ENCODE measurements at regions not wholly inside any gene's neighbourhood (a gene's known extent, or its start where the extent isn't known, plus 50 kb on each side); places are given as distances from the start of the nearest gene placed in this dataset.

GRCh38 chr4:156656896-156657295 is 314.7 kb downstream of the PDGFC start:
- Mint-ChIP-seq H3K27me3 (ENCODE audit: insufficient read depth) (no peaks in the 10 kb centered on the region), H3K4me3 (no peak overlapping the region), H3K36me3 (ENCODE audit: low read depth) (no peaks in the 10 kb centered on the region), H3K27ac (no peak overlapping the region), H3K9me3 (peaks cover 5% of the 10 kb centered on the region), H3K4me1 (no peaks in the 10 kb centered on the region)
- H3K36me3 ChIP-seq (ENCODE audit: control insufficient read depth, insufficient read depth, low read length) = no peaks in the 10 kb centered on the region
- H3K27ac ChIP-seq (ENCODE audit: low read depth, low read length) = no peak overlapping the region
- no peak overlapping the region for H3K4me3 ChIP-seq (ENCODE audit: low read length)
- no peak overlapping the region for H3K9ac ChIP-seq (ENCODE audit: extremely low read depth, low read length, poor library complexity, severe bottlenecking)
- no peaks in the 10 kb centered on the region for H3K27me3 ChIP-seq (ENCODE audit: control insufficient read depth, insufficient read depth, low read length, poor library complexity, severe bottlenecking)
- DNase-seq = no peak
- H3K9me3 ChIP-seq (ENCODE audit: control insufficient read depth, low read length) = no peaks in the 10 kb centered on the region
- WGBS, 2 experiments (ENCODE audit: insufficient coverage in 1 of 2, insufficient read length in 1 of 2) = 60 to 94% methylated on average over 1 to 2 of the region's 2 CpGs
- no peaks in the 10 kb centered on the region for H3K4me1 ChIP-seq (ENCODE audit: control insufficient read depth, insufficient read depth, low read length)
- no peak for TF ChIP-seq CTCF (conservative IDR thresholded peaks at IDR 0.05)

DNA sequence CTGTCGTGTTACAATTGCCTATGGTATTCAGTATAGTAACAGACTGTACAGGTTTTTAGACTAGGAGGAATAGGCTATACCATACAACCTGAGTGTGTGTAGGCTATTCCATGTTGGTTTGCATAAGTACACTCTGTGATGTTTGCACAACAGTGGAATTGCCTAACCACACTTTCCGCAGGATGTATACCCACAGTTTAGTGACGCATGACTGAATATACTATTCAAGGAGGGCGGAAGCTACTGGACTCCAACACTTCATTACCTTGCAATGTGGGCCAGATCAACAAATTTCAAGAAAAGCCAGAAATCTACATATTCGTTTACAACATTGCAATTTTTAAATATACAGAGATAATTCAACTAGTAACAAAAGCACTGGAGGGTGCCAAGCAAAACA is 317.2 kb downstream of the PDGFC start:
- WGBS, 2 experiments (ENCODE audit: insufficient coverage in 1 of 2, insufficient read length in 1 of 2) = 92 to 96% methylated on average over 4 to 5 of the region's 5 CpGs
- no peak for TF ChIP-seq CTCF (conservative IDR thresholded peaks at IDR 0.05)
- H3K4me1 Mint-ChIP-seq = no peaks in the 10 kb centered on the region
- H3K9me3 Mint-ChIP-seq = peaks cover 11% of the 10 kb centered on the region
- no peak overlapping the region for H3K4me3 Mint-ChIP-seq
- Histone ChIP-seq H3K4me1 (ENCODE audit: control insufficient read depth, insufficient read depth, low read length) (no peaks in the 10 kb centered on the region), H3K4me3 (ENCODE audit: low read length) (no peak overlapping the region), H3K9me3 (ENCODE audit: control insufficient read depth, low read length) (peaks cover 7% of the 10 kb centered on the region), H3K27me3 (ENCODE audit: control insufficient read depth, insufficient read depth, low read length, poor library complexity, severe bottlenecking) (no peaks in the 10 kb centered on the region), H3K27ac (ENCODE audit: low read depth, low read length) (no peak overlapping the region), H3K36me3 (ENCODE audit: control insufficient read depth, insufficient read depth, low read length) (no peaks in the 10 kb centered on the region), H3K9ac (ENCODE audit: extremely low read depth, low read length, poor library complexity, severe bottlenecking) (no peak overlapping the region)
- no peak overlapping the region for H3K27ac Mint-ChIP-seq
- no peak for DNase-seq
- no peaks in the 10 kb centered on the region for H3K36me3 Mint-ChIP-seq (ENCODE audit: low read depth)
- H3K27me3 Mint-ChIP-seq (ENCODE audit: insufficient read depth) = no peaks in the 10 kb centered on the region

GRCh38 chr4:156643826-156644225 is 327.8 kb downstream of the PDGFC start:
- no peak for DNase-seq
- Histone ChIP-seq H3K27ac (ENCODE audit: low read depth, low read length) (no peak overlapping the region), H3K4me3 (ENCODE audit: low read length) (no peak overlapping the region), H3K27me3 (ENCODE audit: control insufficient read depth, insufficient read depth, low read length, poor library complexity, severe bottlenecking) (no peaks in the 10 kb centered on the region), H3K9ac (ENCODE audit: extremely low read depth, low read length, poor library complexity, severe bottlenecking) (no peak overlapping the region), H3K36me3 (ENCODE audit: control insufficient read depth, insufficient read depth, low read length) (no peaks in the 10 kb centered on the region), H3K4me1 (ENCODE audit: control insufficient read depth, insufficient read depth, low read length) (no peaks in the 10 kb centered on the region), H3K9me3 (ENCODE audit: control insufficient read depth, low read length) (no peaks in the 10 kb centered on the region)
- Mint-ChIP-seq H3K27me3 (ENCODE audit: insufficient read depth) (no peaks in the 10 kb centered on the region), H3K36me3 (ENCODE audit: low read depth) (no peaks in the 10 kb centered on the region), H3K27ac (no peak overlapping the region), H3K9me3 (no peaks in the 10 kb centered on the region), H3K4me3 (no peak overlapping the region), H3K4me1 (no peaks in the 10 kb centered on the region)
- TF ChIP-seq CTCF (conservative IDR thresholded peaks at IDR 0.05) = no peak
